ENCODE measurements at regions not wholly inside any gene's neighbourhood (a gene's known extent, or its start where the extent isn't known, plus 50 kb on each side); places are given as distances from the start of the nearest gene placed in this dataset.

DNA sequence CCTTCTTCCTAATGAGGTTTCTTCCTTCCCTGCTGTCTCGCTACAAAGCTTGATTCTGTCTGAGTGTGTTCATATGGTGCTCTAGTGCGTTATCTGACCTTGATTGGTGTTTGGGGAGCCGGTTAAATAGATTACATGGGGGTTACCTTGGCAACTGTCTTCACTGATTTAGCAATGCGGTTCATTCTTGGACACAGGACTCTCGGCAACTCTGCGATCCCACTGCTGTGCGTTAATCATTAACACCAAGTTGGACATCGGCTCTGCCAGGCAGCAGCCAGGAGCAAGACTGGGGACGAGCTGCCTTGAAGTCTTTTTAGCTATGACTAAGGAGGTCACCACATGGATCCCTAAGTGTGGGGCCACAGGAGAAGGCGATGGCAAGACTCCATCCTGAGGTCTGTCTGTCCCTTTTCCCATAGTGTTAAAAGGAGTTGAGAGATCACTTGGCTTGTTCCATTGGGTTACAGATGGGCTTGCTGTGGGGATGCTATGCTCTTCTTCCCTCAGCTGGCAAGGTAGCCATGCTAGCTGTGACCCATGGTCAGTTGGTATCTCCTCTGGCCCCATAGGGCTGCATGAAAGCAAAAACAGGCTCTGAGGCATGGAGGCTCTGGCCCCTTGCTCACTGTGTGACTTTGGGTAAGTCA is 93.4 kb upstream of the MAMLD1 start:
- TF ChIP-seq, protein P1, sequence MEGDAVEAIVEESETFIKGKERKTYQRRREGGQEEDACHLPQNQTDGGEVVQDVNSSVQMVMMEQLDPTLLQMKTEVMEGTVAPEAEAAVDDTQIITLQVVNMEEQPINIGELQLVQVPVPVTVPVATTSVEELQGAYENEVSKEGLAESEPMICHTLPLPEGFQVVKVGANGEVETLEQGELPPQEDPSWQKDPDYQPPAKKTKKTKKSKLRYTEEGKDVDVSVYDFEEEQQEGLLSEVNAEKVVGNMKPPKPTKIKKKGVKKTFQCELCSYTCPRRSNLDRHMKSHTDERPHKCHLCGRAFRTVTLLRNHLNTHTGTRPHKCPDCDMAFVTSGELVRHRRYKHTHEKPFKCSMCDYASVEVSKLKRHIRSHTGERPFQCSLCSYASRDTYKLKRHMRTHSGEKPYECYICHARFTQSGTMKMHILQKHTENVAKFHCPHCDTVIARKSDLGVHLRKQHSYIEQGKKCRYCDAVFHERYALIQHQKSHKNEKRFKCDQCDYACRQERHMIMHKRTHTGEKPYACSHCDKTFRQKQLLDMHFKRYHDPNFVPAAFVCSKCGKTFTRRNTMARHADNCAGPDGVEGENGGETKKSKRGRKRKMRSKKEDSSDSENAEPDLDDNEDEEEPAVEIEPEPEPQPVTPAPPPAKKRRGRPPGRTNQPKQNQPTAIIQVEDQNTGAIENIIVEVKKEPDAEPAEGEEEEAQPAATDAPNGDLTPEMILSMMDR (IDR thresholded peaks at IDR 0.05 in 4 of 5, conservative IDR thresholded peaks at IDR 0.05 in 1 of 5), result no peak
- TF ChIP-seq POLR2A (IDR thresholded peaks at IDR 0.05), result no peak

Measured in gastrocnemius medialis (tissue), 4 donors.